ENCODE measurements at regions not wholly inside any gene's neighbourhood (a gene's known extent, or its start where the extent isn't known, plus 50 kb on each side); places are given as distances from the start of the nearest gene placed in this dataset.

DNA sequence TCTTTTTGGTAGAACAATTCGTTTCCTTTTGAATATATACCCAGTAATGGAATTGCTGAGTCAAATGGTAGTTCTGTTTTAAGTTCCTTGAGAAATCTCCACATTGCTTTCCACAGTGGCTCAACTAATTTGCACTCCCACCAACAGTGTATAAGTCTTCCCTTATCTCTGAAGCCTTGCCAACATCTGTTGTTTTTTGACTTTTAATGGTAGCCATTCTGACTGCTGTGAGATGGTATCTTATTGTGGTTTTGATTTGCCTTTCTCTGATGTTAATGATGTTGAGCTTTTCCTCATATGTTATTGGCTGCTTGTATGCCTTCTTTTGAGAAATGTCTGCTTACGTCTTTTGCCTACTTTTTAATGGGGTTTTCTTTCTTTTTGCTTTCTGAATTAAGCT, 270.6 kb upstream of the MEIS2 start:
- TF ChIP-seq, protein P1, sequence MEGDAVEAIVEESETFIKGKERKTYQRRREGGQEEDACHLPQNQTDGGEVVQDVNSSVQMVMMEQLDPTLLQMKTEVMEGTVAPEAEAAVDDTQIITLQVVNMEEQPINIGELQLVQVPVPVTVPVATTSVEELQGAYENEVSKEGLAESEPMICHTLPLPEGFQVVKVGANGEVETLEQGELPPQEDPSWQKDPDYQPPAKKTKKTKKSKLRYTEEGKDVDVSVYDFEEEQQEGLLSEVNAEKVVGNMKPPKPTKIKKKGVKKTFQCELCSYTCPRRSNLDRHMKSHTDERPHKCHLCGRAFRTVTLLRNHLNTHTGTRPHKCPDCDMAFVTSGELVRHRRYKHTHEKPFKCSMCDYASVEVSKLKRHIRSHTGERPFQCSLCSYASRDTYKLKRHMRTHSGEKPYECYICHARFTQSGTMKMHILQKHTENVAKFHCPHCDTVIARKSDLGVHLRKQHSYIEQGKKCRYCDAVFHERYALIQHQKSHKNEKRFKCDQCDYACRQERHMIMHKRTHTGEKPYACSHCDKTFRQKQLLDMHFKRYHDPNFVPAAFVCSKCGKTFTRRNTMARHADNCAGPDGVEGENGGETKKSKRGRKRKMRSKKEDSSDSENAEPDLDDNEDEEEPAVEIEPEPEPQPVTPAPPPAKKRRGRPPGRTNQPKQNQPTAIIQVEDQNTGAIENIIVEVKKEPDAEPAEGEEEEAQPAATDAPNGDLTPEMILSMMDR (IDR thresholded peaks at IDR 0.05), result no peak
- TF ChIP-seq POLR2A (IDR thresholded peaks at IDR 0.05), result no peak
